SK-N-SH (cell line): ENCODE measurements at regions not wholly inside any gene's neighbourhood (a gene's known extent, or its start where the extent isn't known, plus 50 kb on each side); places are given as distances from the start of the nearest gene placed in this dataset.
"Not testable (repeated sequence)": the region's sequence is repeated elsewhere in the genome, so short reads cannot be mapped to it uniquely, and the experiment has no call there.

Experiments used
- CTCF ChIA-PET: fragments of 300-600, 350-600 bp; formaldehyde crosslinking; extraction: SDS; loops from one replicate; lab custom pipeline; 2021; lab: Yijun Ruan, JAX
- POLR2A ChIA-PET: fragments of 350-600 bp; sonication (Branson Sonifier 250); formaldehyde crosslinking; extraction: SDS; loops from one replicate; lab custom pipeline; 2020; ENCODE audit warnings: antibody characterized with exemption, inconsistent platforms; lab: Yijun Ruan, JAX
- DNase-seq: peaks from one replicate; pipeline ENCODE4 v3.0.0; 2012
- H2AFZ ChIP-seq: fragments of 200-600 bp; sonication (generic); 2 replicates; pipeline ENCODE4 v1.8.1; 2016; ENCODE audit warnings: antibody characterized with exemption, mild to moderate bottlenecking, low read depth
- H3F3A ChIP-seq: fragments of 200-600 bp; sonication (generic); replicated peaks from 2 replicates; pipeline ENCODE3; 2016; ENCODE audit warnings: antibody characterized with exemption, mild to moderate bottlenecking; ENCODE audit not compliant: insufficient read depth
- H3K27ac ChIP-seq, 2 experiments: fragments of 200-500 bp in 1 of 2; fragments of 200-600 bp in 1 of 2; sonication (Bioruptor generic) in 1 of 2; sonication (generic), shearing (Covaris generic) in 1 of 2; 2 replicates each; pipeline versions ENCODE4 v1.5.1 to v1.6.1; 2014 to 2016; ENCODE audit warnings: low read depth in 2 of 2, inconsistent platforms in 1 of 2, low read length in 1 of 2, mild to moderate bottlenecking in 1 of 2, mixed read lengths in 1 of 2
- H3K27me3 ChIP-seq: fragments of 200-600 bp; sonication (generic), shearing (Covaris generic); 2 replicates; pipeline ENCODE4 v1.6.1; 2016; ENCODE audit warnings: mixed run types; ENCODE audit not compliant: insufficient read depth
- H3K36me3 ChIP-seq, 2 experiments: fragments of 200-500 bp in 1 of 2; fragments of 200-600 bp in 1 of 2; sonication (Bioruptor generic) in 1 of 2; sonication (generic) in 1 of 2; replicated peaks in 1 of 2; 2 replicates each; pipeline versions ENCODE3 to v1.5.1; 2014 to 2016; ENCODE audit warnings: low read length in 1 of 2, mild to moderate bottlenecking in 1 of 2; ENCODE audit not compliant: insufficient read depth in 2 of 2, control insufficient read depth in 1 of 2
- H3K4me1 ChIP-seq, 2 experiments: fragments of 200-500 bp in 1 of 2; fragments of 200-600 bp in 1 of 2; sonication (Bioruptor generic) in 1 of 2; sonication (generic), shearing (Covaris generic) in 1 of 2; 2 replicates each; pipeline versions ENCODE4 v1.5.1 to v1.6.1; 2014 to 2016; ENCODE audit warnings: low read depth in 1 of 2, low read length in 1 of 2, mixed run types in 1 of 2; ENCODE audit not compliant: insufficient read depth in 2 of 2, control insufficient read depth in 1 of 2
- H3K4me2 ChIP-seq: fragments of 200-600 bp; sonication (generic), shearing (Covaris generic); 2 replicates; pipeline ENCODE4 v1.6.1; 2017; ENCODE audit warnings: mixed run types
- H3K4me3 ChIP-seq, 2 experiments: fragments of 200-500 bp in 1 of 2; fragments of 200-600 bp in 1 of 2; sonication (Bioruptor generic) in 1 of 2; sonication (generic), shearing (Covaris generic) in 1 of 2; 2 replicates each; pipeline versions ENCODE4 v1.5.1 to v1.8.1; 2014 to 2016; ENCODE audit warnings: low read depth in 2 of 2, inconsistent platforms in 1 of 2, low read length in 1 of 2, mild to moderate bottlenecking in 1 of 2, mixed read lengths in 1 of 2, moderate library complexity in 1 of 2
- H3K79me2 ChIP-seq: fragments of 200-600 bp; sonication (generic); 2 replicates; pipeline ENCODE4 v1.8.1; 2017; ENCODE audit warnings: mild to moderate bottlenecking; ENCODE audit not compliant: insufficient read depth
- H3K9ac ChIP-seq: fragments of 200-600 bp; sonication (generic); 2 replicates; pipeline ENCODE4 v1.6.1; 2017; ENCODE audit warnings: mixed run types
- H3K9me2 ChIP-seq: fragments of 200-600 bp; sonication (generic); 2 replicates; pipeline ENCODE4 v1.6.1; 2017; ENCODE audit warnings: mixed run types
- H3K9me3 ChIP-seq: fragments of 200-600 bp; sonication (generic); 2 replicates; pipeline ENCODE4 v1.6.1; 2017; ENCODE audit warnings: mixed run types, mild to moderate bottlenecking, moderate library complexity
- H4K20me1 ChIP-seq: fragments of 200-600 bp; sonication (generic); 2 replicates; pipeline ENCODE4 v1.6.1; 2017; ENCODE audit warnings: mild to moderate bottlenecking, mixed run types; ENCODE audit not compliant: insufficient read depth
- EP300 ChIP-seq, 2 experiments: IDR thresholded peaks; 2 replicates each; pipeline versions ENCODE4 v1.4.0 to v1.6.1; 2012; ENCODE audit warnings: borderline replicate concordance in 1 of 2, low read depth in 1 of 2, low read length in 1 of 2
- EZH2phosphoT487 ChIP-seq: fragments of 200-600 bp; sonication (generic); IDR thresholded peaks from 2 replicates; pipeline ENCODE4 v1.6.1; 2017; ENCODE audit warnings: low read depth, mixed run types, mild to moderate bottlenecking, antibody characterized with exemption, moderate library complexity, borderline replicate concordance
- GABPA ChIP-seq: IDR thresholded peaks from 2 replicates; pipeline ENCODE4 v1.4.0; 2012; ENCODE audit warnings: low read depth, mild to moderate bottlenecking
- JUND ChIP-seq: IDR thresholded peaks from 2 replicates; pipeline ENCODE4 v1.4.0; 2012
- MEF2A ChIP-seq: IDR thresholded peaks from 2 replicates; pipeline ENCODE4 v1.4.0; 2012; ENCODE audit warnings: low read depth, borderline replicate concordance
- NFIC ChIP-seq: IDR thresholded peaks from 2 replicates; pipeline ENCODE4 v1.4.0; 2012; ENCODE audit warnings: borderline replicate concordance
- POLR2AphosphoS5 ChIP-seq: IDR thresholded peaks from 2 replicates; pipeline ENCODE4 v1.6.1; 2012; ENCODE audit warnings: low read depth, low read length
- RAD21 ChIP-seq: IDR thresholded peaks from 2 replicates; pipeline ENCODE4 v1.6.1; 2012; ENCODE audit warnings: mild to moderate bottlenecking, low read length
- RFX5 ChIP-seq: IDR thresholded peaks from 2 replicates; pipeline ENCODE4 v1.6.1; 2012; ENCODE audit warnings: mild to moderate bottlenecking, improper control_type of control experiment, low read length
- SIN3A ChIP-seq: IDR thresholded peaks from 2 replicates; pipeline ENCODE4 v1.6.1; 2012; ENCODE audit warnings: low read depth, mild to moderate bottlenecking, low read length, moderate library complexity, borderline replicate concordance
- TEAD4 ChIP-seq: IDR thresholded peaks from 2 replicates; pipeline ENCODE4 v1.4.0; 2012; ENCODE audit warnings: mild to moderate bottlenecking, borderline replicate concordance; ENCODE audit not compliant: insufficient read depth
- WGBS: methylation state at CpG from one replicate; pipeline ENCODE4 v1.1.6; 2017; ENCODE audit warnings: low lambda C conversion rate; 5-methylcytosine and 5-hydroxymethylcytosine counted together
- TF ChIP-seq, protein P1 (sequence below): IDR thresholded peaks from 2 replicates; pipeline ENCODE4 v1.4.0; 2012; ENCODE audit warnings: low read depth, borderline replicate concordance
- TF ChIP-seq, protein P2 (sequence below): IDR thresholded peaks from 2 replicates; pipeline ENCODE4; 2012
- TF ChIP-seq, protein P3 (sequence below): IDR thresholded peaks from 2 replicates; pipeline ENCODE4 v1.4.0; 2012; ENCODE audit warnings: low read depth, borderline replicate concordance
- TF ChIP-seq, protein P4 (sequence below): fragments of 200-600 bp; sonication (generic); IDR thresholded peaks from 2 replicates; pipeline ENCODE4 v1.6.1; 2017; ENCODE audit warnings: antibody characterized with exemption, mild to moderate bottlenecking, moderate library complexity
- TF ChIP-seq, protein P5 (sequence below): IDR thresholded peaks from 2 replicates; pipeline ENCODE4 v1.4.0; 2012; ENCODE audit warnings: low read depth

- no peaks in the 10 kb centered on the region for H3K79me2 ChIP-seq
- H3K4me3 ChIP-seq: no peak overlapping the region
- no peaks in the 10 kb centered on the region for H3F3A ChIP-seq
- no peak for DNase-seq
- no peak overlapping the region for H2AFZ ChIP-seq
- ChIA-PET POLR2A (no interaction called here), CTCF (no interaction called here)
- no peaks in the 10 kb centered on the region for H3K27me3 ChIP-seq
- no peaks in the 10 kb centered on the region; the same call in 1 of the 2 replicates for H3K9me3 ChIP-seq
- H3K36me3 ChIP-seq: no peaks in the 10 kb centered on the region
- no peak overlapping the region for H3K4me2 ChIP-seq
- H3K9ac ChIP-seq: no peak overlapping the region
- H3K4me1 ChIP-seq: no peaks in the 10 kb centered on the region
- H3K27ac ChIP-seq: no peak overlapping the region
- no peak for TF ChIP-seq POLR2AphosphoS5
- TF ChIP-seq EP300 (IDR thresholded peaks at IDR 0.05; ENCODE audit: borderline replicate concordance in 1 of 2, low read depth in 1 of 2, low read length in 1 of 2): no peak
- no peaks in the 10 kb centered on the region for H3K9me2 ChIP-seq
- no peaks in the 10 kb centered on the region for H4K20me1 ChIP-seq
These were observed 63.9 kb upstream of the ACTRT2 start for GRCh38 chr1:2957329-2957728.

DNA sequence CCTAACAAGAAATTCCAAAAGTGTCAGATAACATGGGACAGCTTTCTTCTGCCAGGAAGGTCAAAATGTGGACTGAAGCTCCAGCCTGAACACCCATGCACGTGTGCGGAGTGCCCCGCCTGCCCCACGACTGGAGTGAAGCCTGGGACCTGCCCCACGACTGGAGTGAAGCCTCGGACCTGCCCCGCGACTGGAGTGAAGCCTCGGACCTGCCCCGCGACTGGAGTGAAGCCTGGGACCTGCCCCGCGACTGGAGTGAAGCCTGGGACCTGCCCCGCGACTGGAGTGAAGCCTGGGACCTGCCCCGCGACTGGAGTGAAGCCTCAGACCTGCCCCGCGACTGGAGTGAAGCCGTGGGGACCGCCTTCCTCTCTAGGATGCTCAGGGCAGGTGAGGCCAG lies 61.4 kb upstream of the ACTRT2 start:
- DNase-seq, H3K4me2 ChIP-seq, H3K9me2 ChIP-seq, H3K4me1 ChIP-seq, H3K4me3 ChIP-seq, H3K27me3 ChIP-seq, POLR2A ChIA-PET, H3K79me2 ChIP-seq, H3K36me3 ChIP-seq, H3K9ac ChIP-seq, H3K9me3 ChIP-seq, H2AFZ ChIP-seq, H3F3A ChIP-seq, H3K27ac ChIP-seq, H4K20me1 ChIP-seq, CTCF ChIA-PET: not testable (repeated sequence)
- 17% methylated on average over 6 of the region's 21 CpGs for WGBS

DNA sequence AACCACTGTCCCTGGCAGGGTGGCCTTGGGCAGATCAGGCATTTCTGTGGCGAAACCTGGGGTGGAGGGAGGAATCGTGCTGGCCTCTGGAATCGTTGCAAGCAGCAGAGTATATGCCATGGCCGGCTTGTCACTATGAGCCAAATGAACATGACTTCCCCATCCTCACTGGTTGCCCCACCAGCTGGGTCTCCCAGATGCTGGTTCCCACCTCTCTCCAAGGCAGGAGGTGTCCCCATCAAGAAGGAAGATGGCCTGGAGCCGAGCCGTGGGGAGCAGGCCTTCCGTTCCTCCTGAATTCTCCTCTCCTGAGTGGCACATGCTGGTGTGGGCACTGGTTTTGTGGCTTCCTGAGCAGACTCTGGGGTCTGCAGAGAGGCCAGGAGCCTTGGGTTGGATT lies 60.2 kb upstream of the ACTRT2 start:
- ChIA-PET POLR2A (no interaction called here), CTCF (no interaction called here)
- Histone ChIP-seq H3K36me3 (no peaks in the 10 kb centered on the region), H3K9me3 (no peaks in the 10 kb centered on the region; the same call in 1 of the 2 replicates), H3K9me2 (no peaks in the 10 kb centered on the region), H2AFZ (no peak overlapping the region), H3K27ac (no peak overlapping the region), H3K27me3 (no peaks in the 10 kb centered on the region), H3K4me1 (no peaks in the 10 kb centered on the region), H3F3A (no peaks in the 10 kb centered on the region), H3K79me2 (no peaks in the 10 kb centered on the region), H3K9ac (no peak overlapping the region), H3K4me3 (no peak overlapping the region), H3K4me2 (no peak overlapping the region), H4K20me1 (no peaks in the 10 kb centered on the region)
- 0% methylated on average over 1 of the region's 7 CpGs for WGBS
- DNase-seq: no peak
- TF ChIP-seq RAD21 (no peak), MEF2A (no peak), GABPA (no peak), TEAD4 (no peak), SIN3A (no peak), NFIC (no peak), EZH2phosphoT487 (no peak), RFX5 (no peak), JUND (no peak), EP300 (IDR thresholded peaks at IDR 0.05; ENCODE audit: borderline replicate concordance in 1 of 2, low read depth in 1 of 2, low read length in 1 of 2) (no peak)
- TF ChIP-seq, protein P1, sequence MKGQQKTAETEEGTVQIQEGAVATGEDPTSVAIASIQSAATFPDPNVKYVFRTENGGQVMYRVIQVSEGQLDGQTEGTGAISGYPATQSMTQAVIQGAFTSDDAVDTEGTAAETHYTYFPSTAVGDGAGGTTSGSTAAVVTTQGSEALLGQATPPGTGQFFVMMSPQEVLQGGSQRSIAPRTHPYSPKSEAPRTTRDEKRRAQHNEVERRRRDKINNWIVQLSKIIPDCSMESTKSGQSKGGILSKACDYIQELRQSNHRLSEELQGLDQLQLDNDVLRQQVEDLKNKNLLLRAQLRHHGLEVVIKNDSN: no peak
- TF ChIP-seq, protein P2, sequence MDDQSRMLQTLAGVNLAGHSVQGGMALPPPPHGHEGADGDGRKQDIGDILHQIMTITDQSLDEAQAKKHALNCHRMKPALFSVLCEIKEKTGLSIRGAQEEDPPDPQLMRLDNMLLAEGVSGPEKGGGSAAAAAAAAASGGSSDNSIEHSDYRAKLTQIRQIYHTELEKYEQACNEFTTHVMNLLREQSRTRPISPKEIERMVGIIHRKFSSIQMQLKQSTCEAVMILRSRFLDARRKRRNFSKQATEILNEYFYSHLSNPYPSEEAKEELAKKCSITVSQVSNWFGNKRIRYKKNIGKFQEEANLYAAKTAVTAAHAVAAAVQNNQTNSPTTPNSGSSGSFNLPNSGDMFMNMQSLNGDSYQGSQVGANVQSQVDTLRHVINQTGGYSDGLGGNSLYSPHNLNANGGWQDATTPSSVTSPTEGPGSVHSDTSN: no peak
- TF ChIP-seq, protein P3, sequence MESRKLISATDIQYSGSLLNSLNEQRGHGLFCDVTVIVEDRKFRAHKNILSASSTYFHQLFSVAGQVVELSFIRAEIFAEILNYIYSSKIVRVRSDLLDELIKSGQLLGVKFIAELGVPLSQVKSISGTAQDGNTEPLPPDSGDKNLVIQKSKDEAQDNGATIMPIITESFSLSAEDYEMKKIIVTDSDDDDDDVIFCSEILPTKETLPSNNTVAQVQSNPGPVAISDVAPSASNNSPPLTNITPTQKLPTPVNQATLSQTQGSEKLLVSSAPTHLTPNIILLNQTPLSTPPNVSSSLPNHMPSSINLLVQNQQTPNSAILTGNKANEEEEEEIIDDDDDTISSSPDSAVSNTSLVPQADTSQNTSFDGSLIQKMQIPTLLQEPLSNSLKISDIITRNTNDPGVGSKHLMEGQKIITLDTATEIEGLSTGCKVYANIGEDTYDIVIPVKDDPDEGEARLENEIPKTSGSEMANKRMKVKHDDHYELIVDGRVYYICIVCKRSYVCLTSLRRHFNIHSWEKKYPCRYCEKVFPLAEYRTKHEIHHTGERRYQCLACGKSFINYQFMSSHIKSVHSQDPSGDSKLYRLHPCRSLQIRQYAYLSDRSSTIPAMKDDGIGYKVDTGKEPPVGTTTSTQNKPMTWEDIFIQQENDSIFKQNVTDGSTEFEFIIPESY: no peak
- TF ChIP-seq, protein P4, sequence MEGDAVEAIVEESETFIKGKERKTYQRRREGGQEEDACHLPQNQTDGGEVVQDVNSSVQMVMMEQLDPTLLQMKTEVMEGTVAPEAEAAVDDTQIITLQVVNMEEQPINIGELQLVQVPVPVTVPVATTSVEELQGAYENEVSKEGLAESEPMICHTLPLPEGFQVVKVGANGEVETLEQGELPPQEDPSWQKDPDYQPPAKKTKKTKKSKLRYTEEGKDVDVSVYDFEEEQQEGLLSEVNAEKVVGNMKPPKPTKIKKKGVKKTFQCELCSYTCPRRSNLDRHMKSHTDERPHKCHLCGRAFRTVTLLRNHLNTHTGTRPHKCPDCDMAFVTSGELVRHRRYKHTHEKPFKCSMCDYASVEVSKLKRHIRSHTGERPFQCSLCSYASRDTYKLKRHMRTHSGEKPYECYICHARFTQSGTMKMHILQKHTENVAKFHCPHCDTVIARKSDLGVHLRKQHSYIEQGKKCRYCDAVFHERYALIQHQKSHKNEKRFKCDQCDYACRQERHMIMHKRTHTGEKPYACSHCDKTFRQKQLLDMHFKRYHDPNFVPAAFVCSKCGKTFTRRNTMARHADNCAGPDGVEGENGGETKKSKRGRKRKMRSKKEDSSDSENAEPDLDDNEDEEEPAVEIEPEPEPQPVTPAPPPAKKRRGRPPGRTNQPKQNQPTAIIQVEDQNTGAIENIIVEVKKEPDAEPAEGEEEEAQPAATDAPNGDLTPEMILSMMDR: no peak
- TF ChIP-seq, protein P5, sequence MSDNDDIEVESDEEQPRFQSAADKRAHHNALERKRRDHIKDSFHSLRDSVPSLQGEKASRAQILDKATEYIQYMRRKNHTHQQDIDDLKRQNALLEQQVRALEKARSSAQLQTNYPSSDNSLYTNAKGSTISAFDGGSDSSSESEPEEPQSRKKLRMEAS: no peak
